ENCODE measurements at regions not wholly inside any gene's neighbourhood (a gene's known extent, or its start where the extent isn't known, plus 50 kb on each side); places are given as distances from the start of the nearest gene placed in this dataset.

GRCh38 chr10:3926258-3926657, 141.2 kb upstream of the KLF6 start:
- TF ChIP-seq, protein P1, sequence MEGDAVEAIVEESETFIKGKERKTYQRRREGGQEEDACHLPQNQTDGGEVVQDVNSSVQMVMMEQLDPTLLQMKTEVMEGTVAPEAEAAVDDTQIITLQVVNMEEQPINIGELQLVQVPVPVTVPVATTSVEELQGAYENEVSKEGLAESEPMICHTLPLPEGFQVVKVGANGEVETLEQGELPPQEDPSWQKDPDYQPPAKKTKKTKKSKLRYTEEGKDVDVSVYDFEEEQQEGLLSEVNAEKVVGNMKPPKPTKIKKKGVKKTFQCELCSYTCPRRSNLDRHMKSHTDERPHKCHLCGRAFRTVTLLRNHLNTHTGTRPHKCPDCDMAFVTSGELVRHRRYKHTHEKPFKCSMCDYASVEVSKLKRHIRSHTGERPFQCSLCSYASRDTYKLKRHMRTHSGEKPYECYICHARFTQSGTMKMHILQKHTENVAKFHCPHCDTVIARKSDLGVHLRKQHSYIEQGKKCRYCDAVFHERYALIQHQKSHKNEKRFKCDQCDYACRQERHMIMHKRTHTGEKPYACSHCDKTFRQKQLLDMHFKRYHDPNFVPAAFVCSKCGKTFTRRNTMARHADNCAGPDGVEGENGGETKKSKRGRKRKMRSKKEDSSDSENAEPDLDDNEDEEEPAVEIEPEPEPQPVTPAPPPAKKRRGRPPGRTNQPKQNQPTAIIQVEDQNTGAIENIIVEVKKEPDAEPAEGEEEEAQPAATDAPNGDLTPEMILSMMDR (IDR thresholded peaks at IDR 0.05; ENCODE audit: extremely low read depth in 1 of 2, insufficient read depth in 1 of 2, low read depth in 1 of 2, low read length in 2 of 2) = no peak
- no peak for TF ChIP-seq EZH2 (IDR thresholded peaks at IDR 0.05; ENCODE audit: borderline replicate concordance, low read depth, low read length, severe bottlenecking)
- TF ChIP-seq POLR2A (IDR thresholded peaks at IDR 0.05; ENCODE audit: low read depth, low read length) = no peak
- TF ChIP-seq POLR2AphosphoS5 (IDR thresholded peaks at IDR 0.05; ENCODE audit: insufficient read depth, low read depth, low read length) = no peak
- no peak for TF ChIP-seq GATA2 (IDR thresholded peaks at IDR 0.05; ENCODE audit: insufficient read depth, insufficient read length, low read depth, low read length)
- no peak for TF ChIP-seq JUN (IDR thresholded peaks at IDR 0.05; ENCODE audit: borderline replicate concordance, insufficient read depth, insufficient read length, low read depth)
- TF ChIP-seq MAX (IDR thresholded peaks at IDR 0.05; ENCODE audit: insufficient read depth, insufficient read length) = no peak
- TF ChIP-seq MYC (IDR thresholded peaks at IDR 0.05; ENCODE audit: low read depth, low read length) = no peak
- no peak for TF ChIP-seq FOS (IDR thresholded peaks at IDR 0.05; ENCODE audit: borderline replicate concordance, insufficient read depth, low read length)
